Liver (tissue), 8 donors: ENCODE measurements at regions not wholly inside any gene's neighbourhood (a gene's known extent, or its start where the extent isn't known, plus 50 kb on each side); places are given as distances from the start of the nearest gene placed in this dataset.

Experiments
- DNase-seq: peaks from one replicate; pipeline ENCODE4 v3.0.0-alpha.2; 2017; ENCODE audit warnings: low spot score
- H3K27ac ChIP-seq, 2 donors: one replicate each; pipeline ENCODE4 v1.7.0; 2013; ENCODE audit warnings: inconsistent platforms in 2 of 2, low read length in 2 of 2, control low read depth in 1 of 2, low read depth in 1 of 2, mild to moderate bottlenecking in 1 of 2
- H3K27me3 ChIP-seq, 4 donors: one replicate each; pipeline versions ENCODE4 v1.6.1 to v1.7.0; 2013; ENCODE audit warnings: low read length in 3 of 4, inconsistent platforms in 1 of 4, mild to moderate bottlenecking in 1 of 4, moderate library complexity in 1 of 4; ENCODE audit not compliant: control insufficient read depth in 4 of 4, insufficient read depth in 4 of 4
- H3K36me3 ChIP-seq, 4 donors: one replicate each; pipeline versions ENCODE4 v1.6.1 to v1.7.0; 2013; ENCODE audit warnings: low read length in 3 of 4, mild to moderate bottlenecking in 3 of 4, low read depth in 1 of 4, moderate library complexity in 1 of 4; ENCODE audit not compliant: control insufficient read depth in 4 of 4, insufficient read depth in 3 of 4
- H3K4me1 ChIP-seq, 4 donors: one replicate each; pipeline versions ENCODE4 v1.6.1 to v1.7.0; 2013; ENCODE audit warnings: low read length in 3 of 4, mild to moderate bottlenecking in 3 of 4, moderate library complexity in 1 of 4; ENCODE audit not compliant: control insufficient read depth in 4 of 4, insufficient read depth in 4 of 4
- H3K4me3 ChIP-seq, 3 donors: one replicate each; pipeline versions ENCODE4 v1.6.1 to v1.7.0; 2013; ENCODE audit warnings: low read length in 3 of 3, control low read depth in 1 of 3, low read depth in 1 of 3, mild to moderate bottlenecking in 1 of 3
- H3K9ac ChIP-seq, 2 donors: one replicate each; pipeline ENCODE4 v1.7.0; 2013; ENCODE audit warnings: low read length in 2 of 2, mild to moderate bottlenecking in 2 of 2, moderate library complexity in 2 of 2, control low read depth in 1 of 2, low read depth in 1 of 2
- H3K9me3 ChIP-seq, 4 donors: one replicate each; pipeline versions ENCODE4 v1.6.1 to v1.7.0; 2013; ENCODE audit warnings: low read length in 3 of 4; ENCODE audit not compliant: control insufficient read depth in 4 of 4
- EGR1 ChIP-seq, 2 donors: IDR thresholded peaks; 2 replicates each; pipeline ENCODE4 v1.6.1; 2016 to 2018; ENCODE audit warnings: antibody characterized with exemption in 2 of 2, low read depth in 2 of 2
- FOXA1 ChIP-seq: IDR thresholded peaks from 2 replicates; pipeline ENCODE4 v1.6.1; 2016; ENCODE audit warnings: antibody characterized with exemption
- FOXA2 ChIP-seq: IDR thresholded peaks from 2 replicates; pipeline ENCODE4 v1.6.1; 2016; ENCODE audit warnings: antibody characterized with exemption
- GABPA ChIP-seq, 2 donors: IDR thresholded peaks in 1 of 2; conservative IDR thresholded peaks in 1 of 2; 2 replicates each; pipeline ENCODE4 v1.6.1; 2016; ENCODE audit warnings: antibody characterized with exemption in 2 of 2, mild to moderate bottlenecking in 1 of 2, moderate library complexity in 1 of 2
- HNF4A ChIP-seq, 2 donors: conservative IDR thresholded peaks; 2 replicates each; pipeline ENCODE4 v1.6.1; 2016; ENCODE audit warnings: antibody characterized with exemption in 2 of 2, mild to moderate bottlenecking in 2 of 2
- HNF4G ChIP-seq: IDR thresholded peaks from 2 replicates; pipeline ENCODE4 v1.6.1; 2016; ENCODE audit warnings: antibody characterized with exemption
- JUND ChIP-seq, 2 donors: IDR thresholded peaks; 2 replicates each; pipeline ENCODE4 v1.6.1; 2016; ENCODE audit warnings: antibody characterized with exemption in 2 of 2
- RAD21 ChIP-seq, 2 donors: IDR thresholded peaks; 2 replicates each; pipeline ENCODE4 v1.6.1; 2016; ENCODE audit warnings: antibody characterized with exemption in 2 of 2, mild to moderate bottlenecking in 2 of 2
- RXRA ChIP-seq, 2 donors: IDR thresholded peaks; 2 replicates each; pipeline ENCODE4 v1.6.1; 2017 to 2018; ENCODE audit warnings: antibody characterized with exemption in 2 of 2, mild to moderate bottlenecking in 1 of 2
- TAF1 ChIP-seq: conservative IDR thresholded peaks from 2 replicates; pipeline ENCODE4 v1.6.1; 2016; ENCODE audit warnings: antibody characterized with exemption, mild to moderate bottlenecking
- WGBS: extraction: QIAGEN DNeasy Blood & Tissue Kit; methylation state at CpG from one replicate; pipeline ENCODE4 v1.1.7; 2013; 5-methylcytosine and 5-hydroxymethylcytosine counted together
- TF ChIP-seq, protein P1 (sequence below): fragments of 150-350 bp; IDR thresholded peaks from 2 replicates; pipeline ENCODE4 v1.5.1; 2017; ENCODE audit warnings: improper control_type of control experiment, low read depth, low read length; ENCODE audit not compliant: missing input control
- TF ChIP-seq, protein P2 (sequence below): IDR thresholded peaks from 2 replicates; pipeline ENCODE4 v1.6.1; 2016; ENCODE audit warnings: antibody characterized with exemption, mild to moderate bottlenecking
- TF ChIP-seq, protein P3 (sequence below): IDR thresholded peaks from 2 replicates; pipeline ENCODE4 v1.6.1; 2016; ENCODE audit warnings: antibody characterized with exemption
- TF ChIP-seq, protein P4 (sequence below): IDR thresholded peaks from 2 replicates; pipeline ENCODE4 v1.6.1; 2016; ENCODE audit warnings: antibody characterized with exemption
- donor health status: healthy.
- donor health status: healthy.
- donor health status: healthy.
- donor health status: healthy.
- donor health status: healthy.

- TF ChIP-seq, protein P1, sequence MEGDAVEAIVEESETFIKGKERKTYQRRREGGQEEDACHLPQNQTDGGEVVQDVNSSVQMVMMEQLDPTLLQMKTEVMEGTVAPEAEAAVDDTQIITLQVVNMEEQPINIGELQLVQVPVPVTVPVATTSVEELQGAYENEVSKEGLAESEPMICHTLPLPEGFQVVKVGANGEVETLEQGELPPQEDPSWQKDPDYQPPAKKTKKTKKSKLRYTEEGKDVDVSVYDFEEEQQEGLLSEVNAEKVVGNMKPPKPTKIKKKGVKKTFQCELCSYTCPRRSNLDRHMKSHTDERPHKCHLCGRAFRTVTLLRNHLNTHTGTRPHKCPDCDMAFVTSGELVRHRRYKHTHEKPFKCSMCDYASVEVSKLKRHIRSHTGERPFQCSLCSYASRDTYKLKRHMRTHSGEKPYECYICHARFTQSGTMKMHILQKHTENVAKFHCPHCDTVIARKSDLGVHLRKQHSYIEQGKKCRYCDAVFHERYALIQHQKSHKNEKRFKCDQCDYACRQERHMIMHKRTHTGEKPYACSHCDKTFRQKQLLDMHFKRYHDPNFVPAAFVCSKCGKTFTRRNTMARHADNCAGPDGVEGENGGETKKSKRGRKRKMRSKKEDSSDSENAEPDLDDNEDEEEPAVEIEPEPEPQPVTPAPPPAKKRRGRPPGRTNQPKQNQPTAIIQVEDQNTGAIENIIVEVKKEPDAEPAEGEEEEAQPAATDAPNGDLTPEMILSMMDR, result no peak
- no peak for TF ChIP-seq FOXA2
- no peak for TF ChIP-seq EGR1 (IDR thresholded peaks at IDR 0.05; ENCODE audit: low read depth in 2 of 2)
- TF ChIP-seq HNF4A (conservative IDR thresholded peaks at IDR 0.05), result no peak
These were observed 205.0 kb upstream of the DMRTA1 start (continued) for GRCh38 chr9:22241611-22242010.

DNA sequence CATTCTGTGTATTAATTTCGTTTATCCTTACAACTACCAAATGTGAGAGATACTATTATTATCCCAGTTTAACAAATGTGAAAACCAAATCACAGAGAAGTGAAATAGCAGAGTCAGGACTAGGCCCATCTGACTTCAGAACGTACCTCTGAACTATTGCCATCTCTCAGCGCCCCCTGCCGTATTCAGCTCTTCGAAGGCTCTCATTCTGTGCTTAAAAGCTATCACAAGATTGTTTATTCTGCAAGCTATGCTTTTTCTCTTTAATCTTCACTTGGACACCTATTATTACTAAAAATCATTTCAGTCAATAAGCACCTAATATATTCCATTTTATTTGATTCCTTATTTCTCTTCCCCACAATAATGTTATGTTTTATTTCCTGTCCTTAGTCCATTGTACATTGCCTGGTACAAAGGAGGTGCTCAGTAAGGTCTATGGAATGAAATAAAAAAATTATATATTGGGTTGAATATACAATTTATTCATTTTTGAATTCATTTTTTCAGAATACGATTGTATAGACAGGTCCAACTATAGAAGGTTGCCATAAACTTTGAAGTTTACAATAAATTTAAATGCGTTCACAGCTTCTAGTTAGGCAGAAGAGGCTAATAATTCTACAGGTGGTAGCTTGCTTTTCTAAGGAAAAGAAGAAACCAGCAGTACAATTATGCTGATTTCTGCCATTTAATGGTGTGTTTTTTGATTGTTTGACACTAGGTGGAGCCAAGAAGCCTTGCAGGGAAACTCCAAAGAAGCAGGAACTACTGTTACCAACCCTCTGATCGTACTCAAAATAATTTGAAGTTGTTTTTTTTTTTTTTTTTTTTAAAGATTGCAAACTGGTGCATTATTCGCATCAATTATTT is 202.2 kb upstream of the DMRTA1 start:
- WGBS, result 40% methylated on average over 9 of the region's 9 CpGs
- peaks cover 0 to 2% (median 0%) of the 10 kb centered on the region in 4 donors for H3K4me1 ChIP-seq
- H3K27me3 ChIP-seq, result no peaks in the 10 kb centered on the region
- H3K36me3 ChIP-seq, result no peaks in the 10 kb centered on the region
- no peak for DNase-seq
- no peak for TF ChIP-seq RXRA (IDR thresholded peaks at IDR 0.05)
- TF ChIP-seq, protein P1, result peak; percentile 36
- TF ChIP-seq, protein P2, sequence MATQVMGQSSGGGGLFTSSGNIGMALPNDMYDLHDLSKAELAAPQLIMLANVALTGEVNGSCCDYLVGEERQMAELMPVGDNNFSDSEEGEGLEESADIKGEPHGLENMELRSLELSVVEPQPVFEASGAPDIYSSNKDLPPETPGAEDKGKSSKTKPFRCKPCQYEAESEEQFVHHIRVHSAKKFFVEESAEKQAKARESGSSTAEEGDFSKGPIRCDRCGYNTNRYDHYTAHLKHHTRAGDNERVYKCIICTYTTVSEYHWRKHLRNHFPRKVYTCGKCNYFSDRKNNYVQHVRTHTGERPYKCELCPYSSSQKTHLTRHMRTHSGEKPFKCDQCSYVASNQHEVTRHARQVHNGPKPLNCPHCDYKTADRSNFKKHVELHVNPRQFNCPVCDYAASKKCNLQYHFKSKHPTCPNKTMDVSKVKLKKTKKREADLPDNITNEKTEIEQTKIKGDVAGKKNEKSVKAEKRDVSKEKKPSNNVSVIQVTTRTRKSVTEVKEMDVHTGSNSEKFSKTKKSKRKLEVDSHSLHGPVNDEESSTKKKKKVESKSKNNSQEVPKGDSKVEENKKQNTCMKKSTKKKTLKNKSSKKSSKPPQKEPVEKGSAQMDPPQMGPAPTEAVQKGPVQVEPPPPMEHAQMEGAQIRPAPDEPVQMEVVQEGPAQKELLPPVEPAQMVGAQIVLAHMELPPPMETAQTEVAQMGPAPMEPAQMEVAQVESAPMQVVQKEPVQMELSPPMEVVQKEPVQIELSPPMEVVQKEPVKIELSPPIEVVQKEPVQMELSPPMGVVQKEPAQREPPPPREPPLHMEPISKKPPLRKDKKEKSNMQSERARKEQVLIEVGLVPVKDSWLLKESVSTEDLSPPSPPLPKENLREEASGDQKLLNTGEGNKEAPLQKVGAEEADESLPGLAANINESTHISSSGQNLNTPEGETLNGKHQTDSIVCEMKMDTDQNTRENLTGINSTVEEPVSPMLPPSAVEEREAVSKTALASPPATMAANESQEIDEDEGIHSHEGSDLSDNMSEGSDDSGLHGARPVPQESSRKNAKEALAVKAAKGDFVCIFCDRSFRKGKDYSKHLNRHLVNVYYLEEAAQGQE, result no peak
- no peak for TF ChIP-seq HNF4A (conservative IDR thresholded peaks at IDR 0.05)
- no peak for TF ChIP-seq FOXA1
- peak; percentile 73 to 74 for TF ChIP-seq RAD21 (IDR thresholded peaks at IDR 0.05)
- H3K4me3 ChIP-seq, result no peak overlapping the region
- no peak overlapping the region for H3K9ac ChIP-seq
- H3K9me3 ChIP-seq, result peaks cover 0 to 2% (median 0%) of the 10 kb centered on the region in 4 donors
- no peak overlapping the region for H3K27ac ChIP-seq

- no peak for DNase-seq
- Histone ChIP-seq H3K27me3 (no peaks in the 10 kb centered on the region), H3K4me3 (no peak overlapping the region), H3K9me3 (peaks cover 0 to 5% (median 4%) of the 10 kb centered on the region in 4 donors), H3K9ac (no peak overlapping the region), H3K36me3 (no peaks in the 10 kb centered on the region), H3K27ac (no peak overlapping the region), H3K4me1 (no peaks in the 10 kb centered on the region)
- 65% methylated on average over 1 of the region's 1 CpG for WGBS
- no peak for TF ChIP-seq TAF1
- no peak for TF ChIP-seq RAD21 (IDR thresholded peaks at IDR 0.05)
- TF ChIP-seq FOXA1, result no peak
- no peak for TF ChIP-seq GABPA (IDR thresholded peaks at IDR 0.05 in 1 of 2, conservative IDR thresholded peaks at IDR 0.05 in 1 of 2)
- TF ChIP-seq, protein P1, result no peak
- TF ChIP-seq HNF4G, result no peak
- no peak for TF ChIP-seq JUND (IDR thresholded peaks at IDR 0.05)
- TF ChIP-seq RXRA (IDR thresholded peaks at IDR 0.05), result no peak
- TF ChIP-seq, protein P3, sequence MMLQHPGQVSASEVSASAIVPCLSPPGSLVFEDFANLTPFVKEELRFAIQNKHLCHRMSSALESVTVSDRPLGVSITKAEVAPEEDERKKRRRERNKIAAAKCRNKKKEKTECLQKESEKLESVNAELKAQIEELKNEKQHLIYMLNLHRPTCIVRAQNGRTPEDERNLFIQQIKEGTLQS, result no peak
- TF ChIP-seq, protein P4, sequence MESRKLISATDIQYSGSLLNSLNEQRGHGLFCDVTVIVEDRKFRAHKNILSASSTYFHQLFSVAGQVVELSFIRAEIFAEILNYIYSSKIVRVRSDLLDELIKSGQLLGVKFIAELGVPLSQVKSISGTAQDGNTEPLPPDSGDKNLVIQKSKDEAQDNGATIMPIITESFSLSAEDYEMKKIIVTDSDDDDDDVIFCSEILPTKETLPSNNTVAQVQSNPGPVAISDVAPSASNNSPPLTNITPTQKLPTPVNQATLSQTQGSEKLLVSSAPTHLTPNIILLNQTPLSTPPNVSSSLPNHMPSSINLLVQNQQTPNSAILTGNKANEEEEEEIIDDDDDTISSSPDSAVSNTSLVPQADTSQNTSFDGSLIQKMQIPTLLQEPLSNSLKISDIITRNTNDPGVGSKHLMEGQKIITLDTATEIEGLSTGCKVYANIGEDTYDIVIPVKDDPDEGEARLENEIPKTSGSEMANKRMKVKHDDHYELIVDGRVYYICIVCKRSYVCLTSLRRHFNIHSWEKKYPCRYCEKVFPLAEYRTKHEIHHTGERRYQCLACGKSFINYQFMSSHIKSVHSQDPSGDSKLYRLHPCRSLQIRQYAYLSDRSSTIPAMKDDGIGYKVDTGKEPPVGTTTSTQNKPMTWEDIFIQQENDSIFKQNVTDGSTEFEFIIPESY, result no peak
- TF ChIP-seq FOXA2, result no peak
These were observed 191.3 kb upstream of the DMRTA1 start for GRCh38 chr9:22255337-22255736.
